ENCODE measurements at regions not wholly inside any gene's neighbourhood (a gene's known extent, or its start where the extent isn't known, plus 50 kb on each side); places are given as distances from the start of the nearest gene placed in this dataset.

- 25% methylated on average over 4 of the region's 4 CpGs for WGBS (ENCODE audit: low lambda C conversion rate)
- H3K79me2 ChIP-seq (ENCODE audit: insufficient read depth, low read length): no peaks in the 10 kb centered on the region
- CTCF ChIA-PET (ENCODE audit: low intra/inter-chr PET ratio, low total read pairs): no interaction called here
- no peaks in the 10 kb centered on the region for H3K4me1 ChIP-seq (ENCODE audit: insufficient read depth, low read length)
- no peak for FAIRE-seq
- H4K20me1 ChIP-seq (ENCODE audit: insufficient read depth, low read length): no peaks in the 10 kb centered on the region
- no peak overlapping the region for H3K4me2 ChIP-seq (ENCODE audit: low read depth, low read length)
- no peaks in the 10 kb centered on the region for H3K36me3 ChIP-seq (replicated peaks in 1 of 2; ENCODE audit: control insufficient read depth in 1 of 2, insufficient read depth in 2 of 2, low read length in 2 of 2)
- no peak overlapping the region for H3K27ac ChIP-seq (ENCODE audit: extremely low read length, insufficient read depth, low read length)
- no peak overlapping the region for H3K9ac ChIP-seq (ENCODE audit: insufficient read depth, low read depth, low read length)
- peak; percentile 90 for TF ChIP-seq CREB1 (IDR thresholded peaks at IDR 0.05)
- TF ChIP-seq CREB1 (CRISPR knock-in tag; IDR thresholded peaks at IDR 0.05): no peak
- peak; percentile 95 for TF ChIP-seq ATF7 (IDR thresholded peaks at IDR 0.05)
- no peak for TF ChIP-seq ATF7 (CRISPR knock-in tag; IDR thresholded peaks at IDR 0.05)
- no peak for TF ChIP-seq CCDC6 (CRISPR knock-in tag; IDR thresholded peaks at IDR 0.05)
- TF ChIP-seq NPAS2 (CRISPR knock-in tag; IDR thresholded peaks at IDR 0.05; ENCODE audit: borderline replicate concordance): no peak
- no peak for TF ChIP-seq FOXA1 (IDR thresholded peaks at IDR 0.05)
- no peak for TF ChIP-seq FOXA1 (CRISPR knock-in tag; IDR thresholded peaks at IDR 0.05)
- no peak for TF ChIP-seq ZNF879 (CRISPR knock-in tag; IDR thresholded peaks at IDR 0.05)
- H3K4me3 ChIP-seq (replicated peaks in 1 of 3; ENCODE audit: insufficient read depth in 1 of 3, low read depth in 2 of 3, low read length in 3 of 3): no peak overlapping the region
- no peak for DNase-seq (ENCODE audit: low spot score)
- ATAC-seq: no peak
- in situ Hi-C loops (cut with HindIII; ENCODE audit: extremely low pct_ligation_motif_present, low pct_unique_long_range_greater_than_20kb) (no loop called here), intact Hi-C loops (cut with micrococcal nuclease; ENCODE audit: unreplicated experiment) (no loop called here)
- H3K27me3 ChIP-seq (ENCODE audit: control insufficient read depth in 1 of 2, insufficient read depth in 2 of 2, low read length in 2 of 2): no peaks in the 10 kb centered on the region
- no peaks in the 10 kb centered on the region for H3K9me3 ChIP-seq (ENCODE audit: low read length)
- BruUV-seq (replicated peaks): no TSS peak
- no peak overlapping the region for H2AFZ ChIP-seq (ENCODE audit: low read length)
- POLR2A ChIA-PET: no interaction called here
Observed at GRCh38 chr2:126306539-126306938, 349.4 kb upstream of the GYPC start.

- no peaks in the 10 kb centered on the region for H3K27me3 ChIP-seq (ENCODE audit: control insufficient read depth in 1 of 2, insufficient read depth in 2 of 2, low read length in 2 of 2)
- H3K9me3 ChIP-seq (ENCODE audit: low read length): no peaks in the 10 kb centered on the region
- no peaks in the 10 kb centered on the region for H3K79me2 ChIP-seq (ENCODE audit: insufficient read depth, low read length)
- no peak overlapping the region for H3K27ac ChIP-seq (ENCODE audit: extremely low read length, insufficient read depth, low read length)
- no peaks in the 10 kb centered on the region for H3K4me1 ChIP-seq (ENCODE audit: insufficient read depth, low read length)
- H3K9ac ChIP-seq (ENCODE audit: insufficient read depth, low read depth, low read length): no peak overlapping the region
- ChIA-PET POLR2A (no interaction called here), CTCF (ENCODE audit: low intra/inter-chr PET ratio, low total read pairs) (no interaction called here)
- H2AFZ ChIP-seq (ENCODE audit: low read length): no peak overlapping the region
- no peak for TF ChIP-seq TSC22D2 (CRISPR knock-in tag; IDR thresholded peaks at IDR 0.05; ENCODE audit: borderline replicate concordance)
- TF ChIP-seq, protein P1, sequence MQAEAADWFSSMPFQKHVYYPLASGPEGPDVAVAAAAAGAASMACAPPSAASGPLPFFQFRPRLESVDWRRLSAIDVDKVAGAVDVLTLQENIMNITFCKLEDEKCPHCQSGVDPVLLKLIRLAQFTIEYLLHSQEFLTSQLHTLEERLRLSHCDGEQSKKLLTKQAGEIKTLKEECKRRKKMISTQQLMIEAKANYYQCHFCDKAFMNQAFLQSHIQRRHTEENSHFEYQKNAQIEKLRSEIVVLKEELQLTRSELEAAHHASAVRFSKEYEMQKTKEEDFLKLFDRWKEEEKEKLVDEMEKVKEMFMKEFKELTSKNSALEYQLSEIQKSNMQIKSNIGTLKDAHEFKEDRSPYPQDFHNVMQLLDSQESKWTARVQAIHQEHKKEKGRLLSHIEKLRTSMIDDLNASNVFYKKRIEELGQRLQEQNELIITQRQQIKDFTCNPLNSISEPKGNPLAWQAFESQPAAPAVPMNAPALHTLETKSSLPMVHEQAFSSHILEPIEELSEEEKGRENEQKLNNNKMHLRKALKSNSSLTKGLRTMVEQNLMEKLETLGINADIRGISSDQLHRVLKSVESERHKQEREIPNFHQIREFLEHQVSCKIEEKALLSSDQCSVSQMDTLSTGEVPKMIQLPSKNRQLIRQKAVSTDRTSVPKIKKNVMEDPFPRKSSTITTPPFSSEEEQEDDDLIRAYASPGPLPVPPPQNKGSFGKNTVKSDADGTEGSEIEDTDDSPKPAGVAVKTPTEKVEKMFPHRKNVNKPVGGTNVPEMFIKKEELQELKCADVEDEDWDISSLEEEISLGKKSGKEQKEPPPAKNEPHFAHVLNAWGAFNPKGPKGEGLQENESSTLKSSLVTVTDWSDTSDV (CRISPR knock-in tag; IDR thresholded peaks at IDR 0.05): no peak
- DNase-seq (ENCODE audit: low spot score) (no peak), ATAC-seq (no peak; the same call in 2 of the 3 replicates), FAIRE-seq (no peak)
- BruUV-seq (replicated peaks): no TSS peak
- H3K4me2 ChIP-seq (ENCODE audit: low read depth, low read length): no peak overlapping the region
- H3K36me3 ChIP-seq (replicated peaks in 1 of 2; ENCODE audit: control insufficient read depth in 1 of 2, insufficient read depth in 2 of 2, low read length in 2 of 2): no peaks in the 10 kb centered on the region
- 29% methylated on average over 8 of the region's 8 CpGs for WGBS (ENCODE audit: low lambda C conversion rate)
- no peaks in the 10 kb centered on the region for H4K20me1 ChIP-seq (ENCODE audit: insufficient read depth, low read length)
- intact Hi-C loops (cut with micrococcal nuclease; ENCODE audit: unreplicated experiment) (no loop called here), in situ Hi-C loops (cut with HindIII; ENCODE audit: extremely low pct_ligation_motif_present, low pct_unique_long_range_greater_than_20kb) (no loop called here)
- no peak overlapping the region for H3K4me3 ChIP-seq (replicated peaks in 1 of 3; ENCODE audit: insufficient read depth in 1 of 3, low read depth in 2 of 3, low read length in 3 of 3)
Observed at GRCh38 chr2:126307740-126308139, 348.2 kb upstream of the GYPC start.

Measured in HepG2 (cell line).